ENCODE measurements at regions not wholly inside any gene's neighbourhood (a gene's known extent, or its start where the extent isn't known, plus 50 kb on each side); places are given as distances from the start of the nearest gene placed in this dataset.

GRCh38 chr6:43861212-43861894 lies 91.3 kb downstream of the VEGFA start:
- no peak for TF ChIP-seq CHD2 (IDR thresholded peaks at IDR 0.05; ENCODE audit: low read depth, low read length)
- TF ChIP-seq POLR3G (IDR thresholded peaks at IDR 0.05; ENCODE audit: extremely low read depth, insufficient read length, insufficient replicate concordance), result no peak
- no peak for TF ChIP-seq SREBF1 (IDR thresholded peaks at IDR 0.05; ENCODE audit: borderline replicate concordance, low read depth, low read length)
- no peak for TF ChIP-seq CHD1 (IDR thresholded peaks at IDR 0.05; ENCODE audit: low read length)

Data from K562 (cell line).